C4-2B (cell line): ENCODE measurements at regions not wholly inside any gene's neighbourhood (a gene's known extent, or its start where the extent isn't known, plus 50 kb on each side); places are given as distances from the start of the nearest gene placed in this dataset.

Experiments used
- H3K27ac ChIP-seq: fragments of 450-650 bp; 2 replicates; pipeline ENCODE4 v1.5.1; 2017
- CTCF ChIP-seq: fragments of 450-650 bp; conservative IDR thresholded peaks from 2 replicates; pipeline ENCODE4 v1.5.1; 2017; ENCODE audit warnings: mild to moderate bottlenecking
- ZFX ChIP-seq: fragments of 450-650 bp; IDR thresholded peaks from 2 replicates; pipeline ENCODE4 v1.6.1; 2017

GRCh38 chr7:132061937-132062336 lies 505.5 kb upstream of the PODXL start:
- no peak overlapping the region for H3K27ac ChIP-seq
- no peak for TF ChIP-seq ZFX
- no peak for TF ChIP-seq CTCF

- TF ChIP-seq CTCF = no peak
- TF ChIP-seq ZFX = no peak
These were observed 502.7 kb upstream of the PODXL start for GRCh38 chr7:132059141-132059540.

GRCh38 chr7:132055336-132056120 lies 499.1 kb upstream of the PODXL start:
- no peak for TF ChIP-seq CTCF
- TF ChIP-seq ZFX = no peak
- no peak overlapping the region for H3K27ac ChIP-seq

More at GRCh38 chr7:132059141-132059540, 502.7 kb upstream of the PODXL start:
- H3K27ac ChIP-seq = no peak overlapping the region

- no peak overlapping the region for H3K27ac ChIP-seq
- TF ChIP-seq CTCF (no peak), ZFX (no peak)
These were observed 497.4 kb upstream of the PODXL start for GRCh38 chr7:132053871-132054270.

- no peak overlapping the region for H3K27ac ChIP-seq
- TF ChIP-seq ZFX (no peak), CTCF (no peak)
These were observed 494.9 kb upstream of the PODXL start for GRCh38 chr7:132051311-132051710.

GRCh38 chr7:132049462-132050304 lies 493.3 kb upstream of the PODXL start:
- no peak overlapping the region for H3K27ac ChIP-seq
- TF ChIP-seq ZFX (no peak), CTCF (peak; percentile 94)

GRCh38 chr7:132045481-132045980 lies 489.1 kb upstream of the PODXL start:
- TF ChIP-seq ZFX = no peak
- TF ChIP-seq CTCF = no peak
- H3K27ac ChIP-seq = no peak overlapping the region
